NCI-H2227 treated with DMSO at 0.1 percent for 48 hours (cell line): ENCODE measurements at regions not wholly inside any gene's neighbourhood (a gene's known extent, or its start where the extent isn't known, plus 50 kb on each side); places are given as distances from the start of the nearest gene placed in this dataset.

Experiments used
- DNase-seq: peaks from one replicate; lab custom pipeline; 2025; lab: John Stamatoyannopoulos, UW

GRCh38 chr17:55582897-55583296 is 71.6 kb upstream of the SMIM36 start:
- no peak for DNase-seq

DNA sequence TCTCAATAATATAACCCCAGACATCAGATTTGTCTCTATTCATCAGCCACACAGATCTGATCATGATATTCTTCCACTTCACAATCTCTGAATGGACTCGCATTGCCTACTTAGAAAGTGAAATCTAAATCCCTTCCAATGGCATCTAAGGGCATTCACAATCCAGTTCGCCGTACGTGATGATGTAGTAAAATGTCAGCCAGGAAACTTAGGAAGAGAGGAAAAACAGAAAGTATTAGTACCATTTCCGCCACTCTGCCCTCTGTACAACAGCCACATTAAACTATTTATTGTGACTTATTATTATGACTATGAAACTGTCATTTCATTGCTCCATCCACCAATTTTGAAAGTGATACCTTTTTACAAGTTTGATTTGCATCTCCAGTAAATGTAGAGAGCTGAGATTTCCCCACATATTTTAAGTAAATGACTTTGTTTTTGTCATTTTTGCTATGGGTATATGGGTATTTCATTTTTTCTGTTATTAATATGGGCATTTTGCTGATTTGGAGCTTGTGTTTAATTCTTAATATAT is 69.4 kb upstream of the SMIM36 start:
- no peak for DNase-seq

DNA sequence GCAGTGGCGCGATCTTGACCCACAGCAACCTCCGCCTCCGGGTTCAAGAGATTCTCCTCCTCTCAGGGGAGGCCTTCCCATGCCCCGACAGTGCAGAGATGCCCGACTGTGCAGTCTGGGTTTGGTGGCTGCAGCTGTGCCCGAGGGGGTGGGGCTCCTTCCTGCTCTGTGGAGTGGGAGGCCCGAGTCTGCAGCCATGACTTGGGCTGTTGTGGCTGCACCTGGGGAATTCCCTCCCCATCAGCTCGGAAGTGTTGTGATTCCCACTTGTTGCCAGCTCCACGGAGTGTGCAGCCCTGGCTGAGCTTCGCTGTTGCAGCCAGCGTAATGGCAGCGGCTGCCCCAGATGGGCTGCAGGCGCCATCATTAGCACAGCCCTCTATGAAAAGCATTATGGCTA is 66.4 kb upstream of the SMIM36 start:
- DNase-seq: peak; percentile 90

GRCh38 chr17:55576996-55577586 is 65.8 kb upstream of the SMIM36 start:
- peak; percentile 90 for DNase-seq

- peak; percentile 45 for DNase-seq
Measured at GRCh38 chr17:55576237-55576995, 65.2 kb upstream of the SMIM36 start.

- DNase-seq: no peak
Measured at GRCh38 chr17:55575058-55575636, 63.9 kb upstream of the SMIM36 start.

- no peak for DNase-seq
Measured at GRCh38 chr17:55572599-55572998, 61.3 kb upstream of the SMIM36 start.

- DNase-seq: no peak
Measured at GRCh38 chr17:55572139-55572538, 60.9 kb upstream of the SMIM36 start.

DNA sequence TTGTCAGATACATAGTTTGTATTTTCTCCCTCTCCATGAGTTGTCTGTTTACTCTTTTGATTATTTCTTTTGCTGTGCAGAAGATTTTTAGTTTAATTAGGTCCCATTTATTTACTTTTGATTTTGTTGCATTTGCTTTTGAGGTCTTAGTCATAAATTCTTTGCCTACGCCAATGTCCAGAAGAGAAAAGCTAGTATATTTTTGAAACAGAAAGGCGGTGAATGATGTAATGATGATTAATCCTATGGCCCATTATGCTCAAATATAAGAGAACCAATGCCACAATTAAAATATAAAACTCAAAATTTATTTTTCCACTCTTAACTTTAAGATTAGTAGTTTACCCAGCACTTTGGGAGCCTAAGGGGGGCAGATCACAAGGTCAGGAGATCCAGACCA is 59.8 kb upstream of the SMIM36 start:
- no peak for DNase-seq

DNA sequence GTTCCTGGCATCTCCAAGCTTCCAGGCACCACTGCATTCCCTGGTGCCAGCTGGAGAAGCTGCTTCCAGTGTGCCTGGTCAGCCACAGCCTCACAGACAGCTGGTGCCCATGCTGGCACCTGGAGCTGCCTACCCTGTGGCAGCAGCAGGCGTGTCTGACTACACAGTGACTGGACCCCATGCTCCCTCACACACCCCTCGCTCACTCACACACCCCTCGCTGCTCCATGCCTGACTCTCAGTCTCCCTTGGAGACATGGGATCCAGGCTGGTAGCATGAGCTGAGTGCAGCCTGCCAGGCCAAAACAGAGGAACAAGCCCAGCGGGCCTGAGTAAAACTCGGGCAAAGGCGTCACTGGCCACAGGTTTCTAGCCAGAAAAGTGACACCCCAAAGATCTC is 59.1 kb upstream of the SMIM36 start:
- no peak for DNase-seq

DNA sequence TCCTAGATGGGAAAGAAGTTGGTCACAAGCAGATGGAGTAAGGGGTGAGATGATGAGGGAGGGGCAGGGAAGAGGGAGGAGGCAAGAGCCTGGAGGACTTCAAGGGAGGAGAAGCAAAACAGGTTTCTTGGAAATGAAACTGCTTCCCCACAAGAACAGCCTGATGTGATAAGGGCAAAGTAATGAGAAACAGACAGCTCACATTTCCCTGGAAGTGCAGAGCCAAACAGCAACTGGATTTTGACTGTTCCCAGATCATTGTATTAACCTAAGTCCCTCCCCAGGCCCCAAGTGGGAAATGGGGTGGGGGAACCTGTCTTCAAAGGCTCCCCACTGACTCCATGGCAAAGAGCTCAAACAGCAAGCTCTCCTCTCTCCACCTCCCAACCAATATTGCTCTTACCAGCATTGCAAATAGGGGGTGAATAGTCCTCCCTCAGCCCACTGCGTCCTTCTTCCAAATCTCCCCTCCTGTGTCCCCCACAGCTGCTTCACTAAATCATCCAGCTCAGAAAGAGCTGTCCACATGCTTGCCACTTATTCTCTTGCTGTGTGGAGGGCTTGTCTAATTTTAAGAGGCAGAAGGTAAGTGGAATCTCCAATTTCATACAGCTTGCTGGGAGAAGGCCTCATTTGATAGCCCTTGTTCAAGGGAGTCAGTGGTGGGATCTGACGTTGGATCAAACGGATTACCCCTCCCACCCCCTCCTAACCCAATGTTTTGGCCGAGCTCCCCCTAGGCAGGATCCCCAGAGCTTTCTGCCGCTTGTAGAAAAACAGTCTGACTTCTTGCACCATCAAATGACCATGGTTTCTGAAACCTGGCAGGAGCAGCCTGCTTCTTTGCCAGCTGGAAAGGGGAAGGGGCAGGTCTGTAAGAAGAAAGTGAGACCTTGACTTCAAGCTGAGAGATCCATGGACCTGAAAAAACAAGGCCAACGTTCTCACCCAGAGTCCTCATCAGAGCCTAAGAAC is 56.3 kb upstream of the SMIM36 start:
- DNase-seq: no peak

DNA sequence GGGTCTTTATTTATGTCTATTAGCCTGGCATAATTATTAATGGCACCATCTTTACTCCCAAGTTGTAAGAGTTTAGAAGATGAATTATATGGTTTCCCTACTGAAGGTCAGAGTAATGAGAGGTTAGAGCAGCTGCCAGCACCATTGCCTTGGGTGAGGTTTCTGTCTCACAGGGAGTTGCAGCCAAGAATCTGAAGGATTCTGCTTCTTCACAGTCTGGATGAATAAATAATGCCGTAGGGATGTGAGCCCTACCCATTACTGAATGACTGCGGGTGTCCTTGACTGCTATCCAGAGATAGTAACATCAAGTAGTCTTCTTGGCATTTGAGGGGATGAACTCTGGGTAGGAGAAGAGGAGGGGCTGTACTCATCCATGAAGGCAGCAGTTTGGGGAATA is 52.8 kb upstream of the SMIM36 start:
- DNase-seq: no peak

GRCh38 chr17:55563363-55563762 is 52.1 kb upstream of the SMIM36 start:
- no peak for DNase-seq

GRCh38 chr17:55561973-55562495 is 50.8 kb upstream of the SMIM36 start:
- DNase-seq: no peak

GRCh38 chr17:55561316-55561972 is 50.2 kb upstream of the SMIM36 start:
- DNase-seq: no peak
